Caco-2 (cell line): ENCODE measurements at regions not wholly inside any gene's neighbourhood (a gene's known extent, or its start where the extent isn't known, plus 50 kb on each side); places are given as distances from the start of the nearest gene placed in this dataset.

Experiments used
- BruUV-seq: library from RNA; stranded (reverse); fragments of 400-500 nt; replicated peaks from 2 replicates; lab custom pipeline; 2021; lab: Mats Ljungman, UMichigan
- CTCF ChIA-PET: fragments of 300-600 bp; sonication (Branson Sonifier 250); formaldehyde crosslinking; loops from one replicate; lab custom pipeline; 2022; ENCODE audit warnings: antibody characterized with exemption; lab: Charles Lee
- POLR2A ChIA-PET: fragments of 300-600 bp; sonication (Branson Sonifier 250); formaldehyde crosslinking; loops from one replicate; lab custom pipeline; 2022; ENCODE audit warnings: antibody characterized with exemption; lab: Charles Lee
- DNase-seq, 2 experiments: peaks; one replicate each; pipeline versions ENCODE4 v3.0.0 to v3.0.0-alpha.2; 2020 to 2022
- H3K27me3 ChIP-seq: replicated peaks from 2 replicates; pipeline ENCODE4 v1.6.0; 2011; ENCODE audit warnings: low read length; ENCODE audit not compliant: control insufficient read depth, insufficient read depth
- H3K36me3 ChIP-seq: 2 replicates; pipeline ENCODE4 v1.5.1; 2011; ENCODE audit warnings: low read length; ENCODE audit not compliant: control insufficient read depth, insufficient read depth
- H3K4me1 ChIP-seq: fragments of 250-450 bp; sonication (Bioruptor Pico); 2 replicates; pipeline ENCODE4 v1.5.1; 2020; ENCODE audit warnings: mild to moderate bottlenecking
- H3K4me3 ChIP-seq: 2 replicates; pipeline ENCODE4 v1.5.1; 2011; ENCODE audit warnings: low read depth, mild to moderate bottlenecking, control low read depth, low read length
- H3K9me3 ChIP-seq: fragments of 250-450 bp; sonication (Bioruptor Pico); 2 replicates; pipeline ENCODE4 v1.5.1; 2020; ENCODE audit warnings: mild to moderate bottlenecking, moderate library complexity
- H3K27ac Mint-ChIP-seq: one replicate; pipeline ENCODE4 v1.8.0; 2022; ENCODE audit warnings: mixed read lengths; ENCODE audit not compliant: unreplicated experiment
- H3K27me3 Mint-ChIP-seq: one replicate; pipeline ENCODE4 v1.8.0; 2022; ENCODE audit warnings: mixed read lengths; ENCODE audit not compliant: insufficient read depth, unreplicated experiment
- H3K36me3 Mint-ChIP-seq: one replicate; pipeline ENCODE4 v1.8.0; 2022; ENCODE audit warnings: mild to moderate bottlenecking, mixed read lengths; ENCODE audit not compliant: insufficient read depth, unreplicated experiment
- H3K4me1 Mint-ChIP-seq: one replicate; pipeline ENCODE4 v1.8.0; 2022; ENCODE audit warnings: low read depth, mixed read lengths; ENCODE audit not compliant: unreplicated experiment
- H3K4me3 Mint-ChIP-seq: one replicate; pipeline ENCODE4 v1.8.0; 2022; ENCODE audit warnings: mild to moderate bottlenecking, moderate library complexity, mixed read lengths; ENCODE audit not compliant: unreplicated experiment
- H3K9me3 Mint-ChIP-seq: one replicate; pipeline ENCODE4 v1.8.0; 2022; ENCODE audit warnings: mixed read lengths; ENCODE audit not compliant: unreplicated experiment
- CTCF ChIP-seq, 2 experiments: fragments of 200-600 bp in 1 of 2; IDR thresholded peaks; 1 replicate in 1 of 2; 2 replicates in 1 of 2; pipeline versions ENCODE4 v1.5.1 to v1.8.0; 2011 to 2022; ENCODE audit warnings: antibody characterized with exemption in 1 of 2, control low read depth in 1 of 2, inconsistent platforms in 1 of 2, low read depth in 1 of 2, low read length in 1 of 2, mild to moderate bottlenecking in 1 of 2, moderate library complexity in 1 of 2; ENCODE audit not compliant: insufficient read depth in 1 of 2, severe bottlenecking in 1 of 2, unreplicated experiment in 1 of 2
- intact Hi-C: fragments of 100-400 bp; cut with micrococcal nuclease; formaldehyde crosslinking; loops from one replicate; pipeline ENCODE4 v1.10.0; 2022; ENCODE audit not compliant: unreplicated experiment

- Histone ChIP-seq H3K4me1 (peaks cover 2% of the 10 kb centered on the region; the same call in 1 of the 2 replicates), H3K9me3 (no peaks in the 10 kb centered on the region), H3K4me3 (no peak overlapping the region), H3K27me3 (no peaks in the 10 kb centered on the region), H3K36me3 (no peaks in the 10 kb centered on the region)
- no TSS peak for BruUV-seq
- CTCF ChIA-PET = no interaction called here
- intact Hi-C loops = no loop called here
- Mint-ChIP-seq H3K9me3 (peaks cover 9% of the 10 kb centered on the region), H3K4me1 (peaks cover 3% of the 10 kb centered on the region), H3K36me3 (peaks cover 4% of the 10 kb centered on the region), H3K27me3 (no peaks in the 10 kb centered on the region), H3K27ac (no peak overlapping the region), H3K4me3 (no peak overlapping the region)
- no peak for DNase-seq
- POLR2A ChIA-PET = no interaction called here
- no peak for TF ChIP-seq CTCF (IDR thresholded peaks at IDR 0.05; ENCODE audit: insufficient read depth in 1 of 2, low read depth in 1 of 2, low read length in 1 of 2, severe bottlenecking in 1 of 2, unreplicated experiment in 1 of 2)
These were observed 227.9 kb upstream of the COPS8 start for GRCh38 chr2:236857781-236858180.

GRCh38 chr2:236858661-236859060, 227.0 kb upstream of the COPS8 start:
- Histone ChIP-seq H3K36me3 (no peaks in the 10 kb centered on the region), H3K4me1 (no peaks in the 10 kb centered on the region), H3K27me3 (no peaks in the 10 kb centered on the region), H3K9me3 (no peaks in the 10 kb centered on the region), H3K4me3 (no peak overlapping the region)
- Mint-ChIP-seq H3K9me3 (peaks cover 9% of the 10 kb centered on the region), H3K27me3 (no peaks in the 10 kb centered on the region), H3K4me3 (no peak overlapping the region), H3K36me3 (peaks cover 4% of the 10 kb centered on the region), H3K27ac (no peak overlapping the region), H3K4me1 (no peaks in the 10 kb centered on the region)
- CTCF ChIA-PET = no interaction called here
- POLR2A ChIA-PET = no interaction called here
- no peak for TF ChIP-seq CTCF (IDR thresholded peaks at IDR 0.05; ENCODE audit: insufficient read depth in 1 of 2, low read depth in 1 of 2, low read length in 1 of 2, severe bottlenecking in 1 of 2, unreplicated experiment in 1 of 2)
- intact Hi-C loops = no loop called here
- DNase-seq = no peak
- no TSS peak for BruUV-seq

GRCh38 chr2:236859908-236860307, 225.8 kb upstream of the COPS8 start:
- peaks cover 9% of the 10 kb centered on the region for H3K9me3 Mint-ChIP-seq
- no TSS peak for BruUV-seq
- Histone ChIP-seq H3K4me3 (no peak overlapping the region), H3K27me3 (no peaks in the 10 kb centered on the region), H3K9me3 (no peaks in the 10 kb centered on the region), H3K4me1 (no peaks in the 10 kb centered on the region), H3K36me3 (no peaks in the 10 kb centered on the region)
- ChIA-PET POLR2A (no interaction called here), CTCF (no interaction called here)
- no peak overlapping the region for H3K27ac Mint-ChIP-seq
- no peak for DNase-seq
- no peak for TF ChIP-seq CTCF (IDR thresholded peaks at IDR 0.05; ENCODE audit: insufficient read depth in 1 of 2, low read depth in 1 of 2, low read length in 1 of 2, severe bottlenecking in 1 of 2, unreplicated experiment in 1 of 2)
- H3K4me1 Mint-ChIP-seq = no peaks in the 10 kb centered on the region
- H3K4me3 Mint-ChIP-seq = no peak overlapping the region
- H3K36me3 Mint-ChIP-seq = peaks cover 4% of the 10 kb centered on the region
- no peaks in the 10 kb centered on the region for H3K27me3 Mint-ChIP-seq
- intact Hi-C loops = no loop called here
